Astrocyte of the cerebellum (primary cell): ENCODE measurements at regions not wholly inside any gene's neighbourhood (a gene's known extent, or its start where the extent isn't known, plus 50 kb on each side); places are given as distances from the start of the nearest gene placed in this dataset.

ENCODE experiments used
- DNase-seq: peaks from one replicate; pipeline ENCODE4 v3.0.0-alpha.2; 2011; ENCODE audit warnings: low read depth
- H3K4me3 ChIP-seq: 2 replicates; pipeline ENCODE4 v1.5.1; 2011; ENCODE audit warnings: mild to moderate bottlenecking, low read depth, low read length, moderate library complexity
- CTCF ChIP-seq: IDR thresholded peaks from 2 replicates; pipeline ENCODE4 v1.5.1; 2012; ENCODE audit warnings: low read length, low read depth, moderate library complexity, mild to moderate bottlenecking; ENCODE audit errors: missing control alignments
- in situ Hi-C: cut with HindIII; loops from 2 replicates; pipeline ENCODE4 v1.10.0; 2017; ENCODE audit warnings: low sequenced_read_pairs

GRCh38 chr11:27217496-27217895 lies 145.5 kb downstream of the CCDC34 start:
- no peak for TF ChIP-seq CTCF
- H3K4me3 ChIP-seq, result no peak overlapping the region
- in situ Hi-C loops, result no loop called here
- DNase-seq, result no peak

- H3K4me3 ChIP-seq, result no peak overlapping the region
- no peak for TF ChIP-seq CTCF
- DNase-seq, result no peak
- in situ Hi-C loops, result no loop called here
Measured at GRCh38 chr11:27216270-27217149, 146.5 kb downstream of the CCDC34 start.

- TF ChIP-seq CTCF, result no peak
- DNase-seq, result no peak
- in situ Hi-C loops, result no loop called here
- no peak overlapping the region for H3K4me3 ChIP-seq
Measured at GRCh38 chr11:27215471-27216269, 147.3 kb downstream of the CCDC34 start.

GRCh38 chr11:27214713-27215112 lies 148.3 kb downstream of the CCDC34 start:
- no peak for DNase-seq
- TF ChIP-seq CTCF, result no peak
- H3K4me3 ChIP-seq, result no peak overlapping the region
- in situ Hi-C loops, result no loop called here

GRCh38 chr11:27213232-27213660 lies 149.8 kb downstream of the CCDC34 start:
- peak; percentile 95 for DNase-seq
- no peak overlapping the region for H3K4me3 ChIP-seq
- in situ Hi-C loops, result no loop called here
- TF ChIP-seq CTCF, result no peak

GRCh38 chr11:27212248-27212780 lies 150.7 kb downstream of the CCDC34 start:
- DNase-seq, result no peak
- no peak for TF ChIP-seq CTCF
- in situ Hi-C loops, result no loop called here
- H3K4me3 ChIP-seq, result no peak overlapping the region
